HG03432 (cell line): ENCODE measurements at regions not wholly inside any gene's neighbourhood (a gene's known extent, or its start where the extent isn't known, plus 50 kb on each side); places are given as distances from the start of the nearest gene placed in this dataset.
"Not testable (repeated sequence)": the region's sequence is repeated elsewhere in the genome, so short reads cannot be mapped to it uniquely, and the experiment has no call there.

Source experiments
- ATAC-seq: cut with Tn5 transposase; IDR thresholded peaks from one replicate; pipeline ENCODE4 v1.9.1; 2021; ENCODE audit warnings: mild to moderate bottlenecking, moderate library complexity; ENCODE audit not compliant: unreplicated experiment

- ATAC-seq = no peak
Measured at GRCh38 chr6:11486959-11487358, 50.6 kb upstream of the TMEM170B start.

- ATAC-seq = no peak
Measured at GRCh38 chr6:11486486-11486885, 51.1 kb upstream of the TMEM170B start.

- no peak for ATAC-seq
Measured at GRCh38 chr6:11486051-11486450, 51.5 kb upstream of the TMEM170B start.

DNA sequence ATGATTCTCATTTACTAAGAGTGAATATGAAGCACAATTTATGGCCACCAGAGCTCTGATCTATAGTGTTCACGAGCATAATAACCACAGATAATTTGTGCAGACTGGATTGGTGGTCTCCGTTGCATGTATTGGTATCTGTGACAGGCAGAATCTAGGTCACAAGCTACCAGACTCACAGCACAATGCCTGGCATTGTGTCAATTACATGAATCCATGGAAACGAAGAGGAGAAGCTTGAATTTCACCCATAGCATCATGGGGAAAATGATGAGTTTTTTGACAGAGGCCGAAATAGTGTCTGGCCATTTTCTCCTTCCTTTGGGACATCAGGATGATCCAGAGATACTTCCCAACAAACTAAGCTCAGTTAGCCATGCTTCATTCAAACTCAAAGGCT, 52.3 kb upstream of the TMEM170B start:
- no peak for ATAC-seq

DNA sequence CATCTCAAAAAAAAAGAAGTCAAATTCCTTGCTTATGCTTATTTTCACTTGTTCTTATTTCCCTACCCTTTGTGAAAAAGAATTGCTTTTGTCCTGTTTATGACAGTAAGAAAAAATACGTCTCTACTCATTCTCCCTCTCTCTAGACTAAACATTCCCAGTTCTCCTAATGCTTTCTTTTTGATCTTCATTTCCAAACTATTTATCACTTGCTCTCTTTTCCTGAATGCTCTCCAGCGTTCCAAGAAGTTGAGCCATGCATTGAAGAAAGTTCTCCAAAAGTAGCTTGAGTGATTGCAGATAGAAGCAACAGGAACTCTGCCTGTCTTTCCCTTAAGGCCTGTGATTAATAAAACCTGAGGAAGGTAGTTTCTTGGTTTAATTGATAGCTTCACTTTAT, 53.1 kb upstream of the TMEM170B start:
- no peak for ATAC-seq

DNA sequence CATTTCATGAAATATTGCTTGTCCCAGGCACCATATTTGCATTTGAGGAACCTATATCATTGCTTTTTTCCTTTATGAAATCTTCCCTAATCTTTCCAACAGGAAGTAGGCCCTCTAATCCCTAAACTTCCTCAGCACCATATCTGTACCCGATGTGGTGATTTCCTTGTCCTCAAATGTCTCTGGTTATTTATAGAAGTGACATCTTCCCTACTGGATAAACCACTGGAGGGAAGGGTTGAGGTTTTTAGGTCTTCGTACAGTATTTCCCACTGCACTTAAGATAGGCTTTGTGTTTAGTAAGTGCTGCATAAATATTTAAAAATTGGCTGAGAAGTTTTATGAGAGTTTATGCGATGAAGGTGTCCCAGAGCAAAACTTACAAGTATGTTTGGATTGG, 54.9 kb upstream of the TMEM170B start:
- no peak for ATAC-seq

DNA sequence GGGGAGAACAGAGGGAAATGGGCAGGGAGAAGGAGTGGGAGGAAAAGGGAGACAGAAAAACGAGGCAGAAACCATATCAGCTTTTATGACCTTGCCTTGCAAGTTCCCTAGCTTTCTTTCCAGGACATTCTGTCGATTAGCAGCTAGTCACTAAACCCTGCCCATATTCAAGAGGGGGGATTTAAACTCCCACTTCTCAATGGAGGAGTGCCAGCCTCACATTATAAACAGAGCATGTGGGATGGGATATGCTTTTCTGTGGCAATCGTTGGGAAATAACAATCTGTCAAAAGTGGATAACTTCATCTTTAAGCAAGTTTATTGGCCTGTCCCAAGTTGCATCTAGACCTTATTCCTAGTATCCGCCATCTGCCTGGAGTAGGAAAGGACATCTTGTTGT, 57.0 kb upstream of the TMEM170B start:
- ATAC-seq = no peak

- no peak for ATAC-seq
Measured at GRCh38 chr6:11479296-11479695, 58.3 kb upstream of the TMEM170B start.

DNA sequence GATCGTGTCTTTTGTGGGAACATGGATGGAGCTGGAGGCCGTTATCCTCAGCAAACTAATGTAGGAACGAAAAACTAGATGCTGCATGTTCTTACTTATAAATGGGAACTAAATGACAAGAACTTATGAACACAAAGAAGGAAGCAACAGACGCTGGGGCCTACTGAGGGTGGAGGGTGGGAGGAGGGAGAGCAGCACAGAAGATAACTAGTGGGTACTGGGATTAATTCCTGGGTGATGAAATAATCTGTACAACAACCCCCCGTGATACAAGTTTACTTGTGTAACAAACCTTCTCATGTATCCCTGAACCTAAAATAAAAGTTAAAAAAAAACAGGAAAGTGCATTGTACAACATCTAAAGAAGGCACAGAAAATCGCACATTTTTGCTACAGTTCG, 59.0 kb upstream of the TMEM170B start:
- ATAC-seq = no peak

DNA sequence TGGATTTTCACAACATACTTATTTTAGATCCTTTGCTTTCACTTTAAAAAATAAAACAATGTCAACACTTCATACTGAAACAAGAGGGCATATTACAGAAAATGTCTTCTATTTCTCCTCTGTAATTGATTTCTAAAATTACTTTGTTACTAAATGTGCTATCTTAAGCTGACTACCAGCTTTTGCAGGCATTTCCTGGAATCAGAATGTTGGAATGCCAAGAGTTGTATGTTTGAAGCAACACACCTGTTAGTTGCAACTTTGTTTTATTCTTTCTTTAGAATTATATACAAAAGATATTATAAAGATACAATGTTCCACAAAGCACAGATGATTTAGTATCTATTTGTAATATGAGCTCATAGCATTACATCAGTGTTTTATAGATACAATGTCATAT, 62.5 kb upstream of the TMEM170B start:
- no peak for ATAC-seq

GRCh38 chr6:11473008-11473740, 64.4 kb upstream of the TMEM170B start:
- ATAC-seq = no peak

- ATAC-seq = no peak
Measured at GRCh38 chr6:11471261-11471660, 66.3 kb upstream of the TMEM170B start.

- ATAC-seq = no peak
Measured at GRCh38 chr6:11469684-11470083, 67.9 kb upstream of the TMEM170B start.

DNA sequence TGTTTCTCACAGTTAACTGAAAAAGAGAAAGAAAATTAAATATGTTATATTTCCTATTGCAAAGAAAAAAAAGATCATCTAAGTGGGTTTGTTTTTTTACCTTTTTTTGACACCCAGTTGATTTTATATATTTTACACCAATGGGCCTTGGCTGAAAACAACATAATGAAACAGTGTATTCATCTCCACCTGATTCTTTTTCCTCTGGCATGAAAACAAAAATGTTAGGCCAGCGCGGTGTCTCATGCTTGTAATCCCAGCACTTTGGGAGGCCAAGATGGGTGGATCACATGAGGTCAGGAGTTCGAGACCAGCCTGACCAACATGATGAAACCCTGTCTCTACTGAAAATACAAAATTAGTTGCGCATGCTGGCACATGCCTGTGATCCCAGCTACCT, 69.3 kb upstream of the TMEM170B start:
- ATAC-seq = not testable (repeated sequence)

- peak; percentile 69 for ATAC-seq
Measured at GRCh38 chr6:11467364-11467763, 70.2 kb upstream of the TMEM170B start.

DNA sequence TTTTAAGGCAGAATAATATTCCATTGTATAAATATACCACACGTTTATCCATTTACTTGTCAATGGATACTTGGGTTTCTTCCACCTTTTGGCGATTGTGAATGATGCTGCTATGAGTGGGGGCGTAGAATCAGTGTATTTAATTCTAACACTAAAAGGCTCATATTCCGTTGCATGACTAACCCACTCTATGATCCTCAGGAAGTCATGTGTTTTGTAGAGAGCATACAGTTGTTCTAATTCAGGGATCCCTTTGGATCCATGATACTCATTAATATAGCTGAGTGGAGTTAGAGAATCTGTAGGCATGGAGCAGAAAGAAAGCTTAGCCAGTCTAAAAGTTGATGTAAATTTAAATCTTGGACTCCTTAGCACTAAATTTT, 74.2 kb upstream of the TMEM170B start:
- no peak for ATAC-seq

DNA sequence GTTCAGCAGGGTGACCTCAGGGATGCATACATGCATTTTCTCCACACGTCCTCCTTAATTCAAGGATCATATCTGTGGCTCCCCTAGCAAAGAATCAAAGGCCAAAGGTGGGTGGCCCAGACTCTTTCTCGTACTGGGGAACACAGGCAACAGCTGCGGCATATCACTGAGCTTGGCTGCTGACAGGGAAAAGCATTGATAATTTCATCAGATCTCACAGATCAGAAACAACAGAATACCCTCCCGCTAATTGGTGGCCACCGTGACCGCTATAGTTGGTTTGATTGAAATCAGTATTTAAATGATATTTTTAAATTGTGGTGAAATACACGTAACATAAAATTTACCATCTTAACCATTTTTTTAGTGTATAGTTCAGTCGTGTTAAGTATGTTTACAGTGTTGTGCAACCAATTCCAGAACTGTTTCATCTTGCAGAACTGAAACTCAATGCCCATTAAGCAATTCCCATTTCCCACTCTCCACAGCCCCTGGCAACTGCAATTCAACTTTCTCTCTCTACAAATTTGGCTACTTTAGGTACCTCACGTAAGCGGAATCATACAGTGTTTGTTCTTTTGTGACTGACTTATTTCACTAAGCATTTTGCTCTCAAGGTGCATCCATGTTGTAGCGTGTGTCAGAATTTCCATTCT, 74.7 kb upstream of the TMEM170B start:
- ATAC-seq = no peak

GRCh38 chr6:11460837-11461661, 76.5 kb upstream of the TMEM170B start:
- peak; percentile 76 for ATAC-seq

DNA sequence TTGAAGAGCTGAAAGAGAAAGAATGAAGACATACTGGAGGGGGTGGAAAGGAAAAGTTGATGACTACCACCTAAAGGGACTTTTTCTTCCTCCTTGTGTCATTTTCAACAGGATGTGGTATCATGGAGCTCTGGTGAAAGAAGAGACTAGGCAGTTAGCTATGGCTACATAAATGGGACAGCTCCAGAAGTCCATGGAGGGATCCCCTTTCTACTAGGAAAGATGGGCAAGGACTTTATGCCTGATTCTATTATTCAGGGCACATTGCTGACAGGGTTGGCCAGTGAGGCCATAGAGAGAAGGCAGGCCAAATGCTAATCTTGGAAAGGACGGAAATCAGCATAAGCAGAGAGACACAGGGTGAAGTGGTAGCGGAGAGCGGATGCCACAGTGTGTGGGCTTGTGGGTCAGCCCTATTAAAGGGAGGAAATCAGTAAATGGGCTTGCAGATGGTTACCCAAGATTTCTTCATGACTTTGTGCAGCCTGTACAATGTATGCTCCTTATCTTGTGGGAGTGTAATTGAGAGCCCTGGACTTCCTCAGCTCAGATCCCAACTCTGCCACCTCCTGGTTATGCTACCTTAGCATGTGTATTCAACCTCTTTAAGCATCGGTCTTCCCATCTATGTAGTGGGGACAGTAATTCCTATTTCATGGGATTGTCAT, 77.4 kb upstream of the TMEM170B start:
- ATAC-seq = peak; percentile 37

DNA sequence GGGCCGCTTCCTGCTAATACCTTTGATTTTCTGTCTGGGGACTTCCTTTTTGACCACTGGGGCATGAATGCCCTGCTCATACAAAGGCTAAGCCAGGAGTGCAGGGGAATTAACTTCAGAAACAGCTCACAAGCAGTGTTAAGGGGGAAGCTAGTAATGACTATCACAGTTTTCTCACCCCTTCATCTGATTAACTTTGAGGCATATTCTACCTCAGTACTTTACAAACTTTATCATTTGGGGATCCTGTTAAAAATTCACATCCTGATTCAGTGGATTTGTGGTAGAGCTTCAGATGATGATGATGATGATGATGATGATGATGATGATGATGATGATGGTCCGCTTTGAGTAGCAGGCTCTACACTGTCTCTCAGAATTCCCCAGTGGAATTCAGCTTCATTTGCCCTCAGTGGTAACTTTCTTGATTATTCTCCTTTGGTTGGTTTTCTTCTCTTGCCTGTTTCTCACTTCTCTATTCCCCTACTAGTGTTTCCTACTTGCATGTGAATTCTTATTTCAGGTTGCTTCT, 78.4 kb upstream of the TMEM170B start:
- peak; percentile 62 for ATAC-seq

DNA sequence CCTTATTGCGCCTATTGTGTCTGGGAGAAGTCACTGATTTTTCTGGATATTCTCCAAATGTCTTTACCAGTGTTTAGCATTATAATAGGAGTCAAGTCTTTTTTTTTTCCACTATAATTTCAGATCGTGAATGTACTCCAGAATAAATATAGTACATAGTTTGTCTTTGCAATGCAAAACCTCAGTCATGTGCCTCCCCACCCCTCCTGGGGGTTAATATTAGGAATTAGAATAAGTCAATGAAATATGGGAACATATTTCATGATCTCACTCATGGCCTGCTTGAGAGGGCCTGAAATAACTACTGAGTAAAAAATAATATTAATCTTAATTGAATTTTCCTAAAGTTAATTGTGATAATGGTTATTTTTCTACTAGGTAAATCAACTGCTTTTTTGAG, 79.0 kb upstream of the TMEM170B start:
- ATAC-seq = no peak
